Trophoblast cell (in vitro differentiated cells and primary cell): ENCODE measurements at regions not wholly inside any gene's neighbourhood (a gene's known extent, or its start where the extent isn't known, plus 50 kb on each side); places are given as distances from the start of the nearest gene placed in this dataset.

Source experiments
- DNase-seq, 2 donors: peaks; one replicate each; pipeline ENCODE4 v3.0.0-alpha.2; 2016
- H2AFZ ChIP-seq: 2 replicates; pipeline ENCODE4 v1.6.1; 2013; ENCODE audit warnings: low read length, moderate library complexity, mild to moderate bottlenecking; ENCODE audit not compliant: insufficient read depth, poor library complexity
- H2AK5ac ChIP-seq: 2 replicates; pipeline ENCODE4 v1.6.1; 2013; ENCODE audit warnings: mild to moderate bottlenecking, low read length
- H2BK120ac ChIP-seq: 2 replicates; pipeline ENCODE4 v1.6.1; 2013; ENCODE audit warnings: low read length, mild to moderate bottlenecking, moderate library complexity; ENCODE audit not compliant: insufficient read depth, poor library complexity
- H2BK12ac ChIP-seq: 2 replicates; pipeline ENCODE4 v1.6.1; 2013; ENCODE audit warnings: mild to moderate bottlenecking, low read length, moderate library complexity
- H2BK5ac ChIP-seq: 2 replicates; pipeline ENCODE4 v1.6.1; 2013; ENCODE audit warnings: low read length, low read depth, moderate library complexity, mild to moderate bottlenecking; ENCODE audit not compliant: poor library complexity
- H3K14ac ChIP-seq: 2 replicates; pipeline ENCODE4 v1.6.1; 2013; ENCODE audit warnings: mild to moderate bottlenecking, low read length
- H3K18ac ChIP-seq: 2 replicates; pipeline ENCODE4 v1.6.1; 2013; ENCODE audit warnings: mild to moderate bottlenecking, low read length
- H3K23ac ChIP-seq: 2 replicates; pipeline ENCODE4 v1.6.1; 2013; ENCODE audit warnings: low read length
- H3K27ac ChIP-seq: 2 replicates; pipeline ENCODE4 v1.5.1; 2013; ENCODE audit warnings: low read depth, mild to moderate bottlenecking, inconsistent platforms, low read length, moderate library complexity
- H3K27me3 ChIP-seq: 2 replicates; pipeline ENCODE4 v1.6.1; 2013; ENCODE audit warnings: inconsistent platforms, mild to moderate bottlenecking, low read length, moderate library complexity; ENCODE audit not compliant: insufficient read depth
- H3K36me3 ChIP-seq, 2 experiments: 1 replicate in 1 of 2; 2 replicates in 1 of 2; pipeline ENCODE4 v1.6.1; 2013; ENCODE audit warnings: low read length in 2 of 2, mild to moderate bottlenecking in 2 of 2, moderate library complexity in 1 of 2; ENCODE audit not compliant: insufficient read depth in 2 of 2, control insufficient read depth in 1 of 2
- H3K4ac ChIP-seq: 2 replicates; pipeline ENCODE4 v1.6.1; 2013; ENCODE audit warnings: low read depth, mild to moderate bottlenecking, low read length, moderate library complexity
- H3K4me1 ChIP-seq, 2 experiments: 1 replicate in 1 of 2; 2 replicates in 1 of 2; pipeline ENCODE4 v1.6.1; 2013; ENCODE audit warnings: low read length in 2 of 2, mild to moderate bottlenecking in 2 of 2, moderate library complexity in 1 of 2; ENCODE audit not compliant: insufficient read depth in 2 of 2, control insufficient read depth in 1 of 2
- H3K4me2 ChIP-seq: 2 replicates; pipeline ENCODE4 v1.6.1; 2013; ENCODE audit warnings: inconsistent platforms, mild to moderate bottlenecking, low read length, moderate library complexity
- H3K4me3 ChIP-seq: 2 replicates; pipeline ENCODE4 v1.5.1; 2013; ENCODE audit warnings: mild to moderate bottlenecking, low read depth, low read length, inconsistent platforms
- H3K79me1 ChIP-seq: one replicate; pipeline ENCODE4 v1.6.1; 2013; ENCODE audit warnings: low read length
- H3K79me2 ChIP-seq: 2 replicates; pipeline ENCODE4 v1.6.1; 2013; ENCODE audit warnings: low read length, mild to moderate bottlenecking; ENCODE audit not compliant: control insufficient read depth, insufficient read depth, poor library complexity
- H3K9ac ChIP-seq: 2 replicates; pipeline ENCODE4 v1.6.1; 2013; ENCODE audit warnings: mild to moderate bottlenecking, low read length
- H3K9me3 ChIP-seq: 2 replicates; pipeline ENCODE4 v1.6.1; 2013; ENCODE audit warnings: low read depth, mild to moderate bottlenecking, control low read depth, inconsistent platforms, low read length; ENCODE audit not compliant: insufficient read depth
- H4K12ac ChIP-seq: 2 replicates; pipeline ENCODE4 v1.6.1; 2013; ENCODE audit warnings: low read depth, mild to moderate bottlenecking, low read length, moderate library complexity
- H4K8ac ChIP-seq: 2 replicates; pipeline ENCODE4 v1.6.1; 2013; ENCODE audit warnings: low read depth, mild to moderate bottlenecking, low read length, moderate library complexity
- H4K91ac ChIP-seq: one replicate; pipeline ENCODE4 v1.6.1; 2013; ENCODE audit warnings: low read depth, mild to moderate bottlenecking, low read length, moderate library complexity
- WGBS: extraction: QIAGEN DNeasy Blood & Tissue Kit; methylation state at CpG from one replicate; pipeline ENCODE4 v1.1.7; 2013; ENCODE audit warnings: missing lambda C conversion rate; ENCODE audit not compliant: insufficient read length, insufficient coverage; ENCODE audit errors: extremely low coverage; 5-methylcytosine and 5-hydroxymethylcytosine counted together

DNA sequence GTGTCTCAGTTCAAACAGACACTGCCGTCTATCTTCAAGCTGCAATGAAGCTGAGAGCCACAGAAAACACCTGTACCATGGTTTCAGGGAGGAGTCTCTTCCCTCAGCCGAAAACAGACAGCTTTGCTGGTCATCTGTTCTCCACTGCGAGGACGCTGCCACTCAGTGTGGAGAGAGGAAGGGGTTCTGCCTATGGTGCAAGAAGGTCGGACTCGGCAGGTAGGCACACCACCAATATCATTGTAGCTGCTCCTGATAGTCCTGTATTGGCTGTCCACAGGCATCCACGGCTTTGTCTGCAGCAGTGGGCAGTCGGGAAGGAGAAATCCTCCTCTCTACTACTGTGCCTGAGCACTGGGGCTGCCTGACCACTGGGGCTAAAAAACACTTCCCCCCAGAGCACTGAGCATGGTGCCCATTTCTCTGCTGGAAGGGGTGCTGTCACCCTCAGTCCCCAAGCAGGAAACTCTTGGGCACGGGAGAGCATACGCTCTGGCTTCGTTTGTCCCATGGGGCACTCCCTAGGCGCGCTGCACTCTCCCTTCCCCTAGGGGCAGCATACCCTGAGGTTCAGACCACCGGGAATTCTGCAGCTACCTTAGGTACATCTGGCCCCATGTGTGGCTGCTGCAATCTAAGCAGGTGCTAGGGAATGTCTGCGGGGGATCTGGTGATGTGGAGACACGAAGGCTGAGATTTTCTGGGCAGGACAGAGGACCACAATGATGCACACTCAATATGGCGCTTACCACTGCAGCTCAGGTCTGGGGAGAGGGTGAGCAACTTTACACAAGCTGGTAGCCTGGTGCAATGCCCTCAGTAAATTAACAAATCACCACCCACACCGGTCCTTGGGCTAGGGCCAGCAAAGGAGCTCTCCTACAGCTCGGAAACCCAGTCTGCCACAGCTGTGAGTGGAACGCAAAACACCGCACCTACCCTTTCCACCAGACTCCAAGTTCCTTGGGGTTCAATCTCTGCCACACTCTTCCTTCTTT lies 880.9 kb upstream of the SEMA6A start:
- WGBS = no CpG with 5 or more reads among the region's 21 CpGs
- peaks cover 5% of the 10 kb centered on the region for H3K9me3 ChIP-seq
- H2BK5ac ChIP-seq = no peak overlapping the region
- no peak overlapping the region for H4K91ac ChIP-seq
- H3K14ac ChIP-seq = no peak overlapping the region
- H4K12ac ChIP-seq = no peak overlapping the region
- H3K4me2 ChIP-seq = peak overlapping the region; percentile 48
- peak overlapping the region; percentile 34 for H4K8ac ChIP-seq
- no peaks in the 10 kb centered on the region for H3K27me3 ChIP-seq
- H3K4me1 ChIP-seq = no peaks in the 10 kb centered on the region
- H2AK5ac ChIP-seq = no peak overlapping the region
- no peak overlapping the region for H3K27ac ChIP-seq
- H3K23ac ChIP-seq = no peak overlapping the region
- H3K4me3 ChIP-seq = peak overlapping the region; percentile 72
- no peaks in the 10 kb centered on the region for H3K36me3 ChIP-seq
- peak in 1 of 2 donors; percentile 7 for DNase-seq
- H3K9ac ChIP-seq = no peak overlapping the region
- H2AFZ ChIP-seq = no peak overlapping the region
- H3K79me1 ChIP-seq = no peaks in the 10 kb centered on the region
- H3K79me2 ChIP-seq = no peaks in the 10 kb centered on the region
- H3K4ac ChIP-seq = no peak overlapping the region
- H2BK120ac ChIP-seq = no peak overlapping the region
- H2BK12ac ChIP-seq = no peak overlapping the region
- no peak overlapping the region for H3K18ac ChIP-seq

- Histone ChIP-seq H3K4me1 (no peaks in the 10 kb centered on the region), H3K14ac (no peak overlapping the region), H2AK5ac (no peak overlapping the region), H3K9ac (no peak overlapping the region), H3K4me3 (peak overlapping the region; percentile 72), H3K27me3 (no peaks in the 10 kb centered on the region), H2AFZ (no peak overlapping the region), H3K23ac (no peak overlapping the region), H3K18ac (no peak overlapping the region), H3K4ac (no peak overlapping the region), H3K9me3 (peaks cover 5% of the 10 kb centered on the region), H3K27ac (no peak overlapping the region), H2BK120ac (no peak overlapping the region), H3K4me2 (peak overlapping the region; percentile 48), H4K12ac (no peak overlapping the region), H2BK5ac (no peak overlapping the region), H4K91ac (no peak overlapping the region), H3K79me1 (no peaks in the 10 kb centered on the region), H2BK12ac (no peak overlapping the region), H4K8ac (no peak overlapping the region), H3K36me3 (no peaks in the 10 kb centered on the region), H3K79me2 (no peaks in the 10 kb centered on the region)
- DNase-seq = peak; percentile 51 to 77
- no CpG with 5 or more reads among the region's 13 CpGs for WGBS
Measured at GRCh38 chr5:117454716-117455212, 880.1 kb upstream of the SEMA6A start.

DNA sequence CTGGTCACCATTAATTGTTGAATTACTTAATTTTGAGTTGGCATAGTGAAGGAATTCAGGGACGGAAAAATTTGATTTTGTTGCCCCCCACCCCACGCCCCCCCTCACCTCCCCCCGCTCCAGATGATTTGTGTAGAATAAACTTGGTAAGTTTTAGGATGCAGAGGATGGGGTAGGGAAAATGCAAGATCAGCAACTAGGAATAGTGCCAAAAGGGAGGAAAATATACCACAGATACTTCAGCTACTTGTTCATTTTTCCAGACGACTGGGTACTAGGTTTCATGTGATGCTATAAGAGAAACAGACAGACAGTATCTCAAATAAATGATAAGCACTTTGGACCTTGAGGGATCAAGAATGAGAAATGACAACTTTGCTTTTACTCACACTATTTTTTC lies 862.2 kb upstream of the SEMA6A start:
- no peak overlapping the region for H2AFZ ChIP-seq
- H3K27ac ChIP-seq = no peak overlapping the region
- no peak overlapping the region for H3K9ac ChIP-seq
- H2BK5ac ChIP-seq = no peak overlapping the region
- no peak overlapping the region for H3K23ac ChIP-seq
- no peak overlapping the region for H2BK12ac ChIP-seq
- WGBS = no CpG with 5 or more reads among the region's 4 CpGs
- H3K14ac ChIP-seq = no peak overlapping the region
- no peak overlapping the region for H2AK5ac ChIP-seq
- H3K18ac ChIP-seq = no peak overlapping the region
- H3K79me2 ChIP-seq = no peaks in the 10 kb centered on the region
- H3K4me2 ChIP-seq = no peak overlapping the region
- H3K9me3 ChIP-seq = no peaks in the 10 kb centered on the region
- H2BK120ac ChIP-seq = no peak overlapping the region
- no peak overlapping the region for H4K12ac ChIP-seq
- H4K8ac ChIP-seq = no peak overlapping the region
- no peak overlapping the region for H3K4ac ChIP-seq
- H3K36me3 ChIP-seq = no peaks in the 10 kb centered on the region
- no peak overlapping the region for H3K4me3 ChIP-seq
- no peaks in the 10 kb centered on the region for H3K4me1 ChIP-seq
- H3K79me1 ChIP-seq = no peaks in the 10 kb centered on the region
- DNase-seq = no peak
- no peak overlapping the region for H4K91ac ChIP-seq
- H3K27me3 ChIP-seq = no peaks in the 10 kb centered on the region

- WGBS = no CpG with 5 or more reads among the region's 2 CpGs
- Histone ChIP-seq H4K12ac (no peak overlapping the region), H2BK5ac (no peak overlapping the region)
Measured at GRCh38 chr5:117435203-117435602, 860.6 kb upstream of the SEMA6A start.

More at GRCh38 chr5:117435203-117435602, 860.6 kb upstream of the SEMA6A start:
- H2BK120ac ChIP-seq = no peak overlapping the region
- no peaks in the 10 kb centered on the region for H3K9me3 ChIP-seq
- no peak overlapping the region for H2BK12ac ChIP-seq
- no peaks in the 10 kb centered on the region for H3K79me2 ChIP-seq
- H3K4me2 ChIP-seq = no peak overlapping the region
- no peaks in the 10 kb centered on the region for H3K79me1 ChIP-seq
- H3K14ac ChIP-seq = no peak overlapping the region
- no peak overlapping the region for H3K4me3 ChIP-seq
- no peak for DNase-seq
- H3K27me3 ChIP-seq = no peaks in the 10 kb centered on the region
- no peak overlapping the region for H3K9ac ChIP-seq
- no peak overlapping the region for H2AFZ ChIP-seq
- H3K23ac ChIP-seq = no peak overlapping the region
- no peaks in the 10 kb centered on the region for H3K36me3 ChIP-seq
- H4K8ac ChIP-seq = no peak overlapping the region
- no peak overlapping the region for H3K18ac ChIP-seq
- H3K4ac ChIP-seq = no peak overlapping the region
- H2AK5ac ChIP-seq = no peak overlapping the region
- no peak overlapping the region for H4K91ac ChIP-seq
- no peak overlapping the region for H3K27ac ChIP-seq
- peaks cover 0 to 2% of the 10 kb centered on the region in 2 experiments for H3K4me1 ChIP-seq
